H4 (cell line): ENCODE measurements at regions not wholly inside any gene's neighbourhood (a gene's known extent, or its start where the extent isn't known, plus 50 kb on each side); places are given as distances from the start of the nearest gene placed in this dataset.
A peak's percentile ranks its signal among the peaks of the same experiment; 100 is the strongest.
"Not testable (repeated sequence)": the region's sequence is repeated elsewhere in the genome, so short reads cannot be mapped to it uniquely, and the experiment has no call there.

ENCODE experiments used
- DNase-seq: peaks from one replicate; pipeline ENCODE4 v3.0.0-alpha.2; 2015; ENCODE audit warnings: low spot score

- DNase-seq = no peak
Measured at GRCh38 chr4:149870008-149870407, 54.4 kb upstream of the IQCM start.

GRCh38 chr4:149881744-149882143 is 66.1 kb upstream of the IQCM start:
- no peak for DNase-seq

GRCh38 chr4:149882251-149882650 is 66.6 kb upstream of the IQCM start:
- DNase-seq = no peak

GRCh38 chr4:149884046-149884445 is 68.4 kb upstream of the IQCM start:
- DNase-seq = no peak

GRCh38 chr4:149884529-149885181 is 69.0 kb upstream of the IQCM start:
- DNase-seq = no peak

GRCh38 chr4:149885896-149886295 is 70.3 kb upstream of the IQCM start:
- no peak for DNase-seq

- no peak for DNase-seq
Measured at GRCh38 chr4:149886786-149887490, 71.3 kb upstream of the IQCM start.

- DNase-seq = no peak
Measured at GRCh38 chr4:149889991-149890390, 74.3 kb upstream of the IQCM start.

GRCh38 chr4:149890531-149890930 is 74.9 kb upstream of the IQCM start:
- DNase-seq = no peak

GRCh38 chr4:149891426-149891825 is 75.8 kb upstream of the IQCM start:
- no peak for DNase-seq

GRCh38 chr4:149896432-149896831 is 80.8 kb upstream of the IQCM start:
- DNase-seq = peak; percentile 62

- DNase-seq = peak; percentile 34
Measured at GRCh38 chr4:149897783-149898182, 82.1 kb upstream of the IQCM start.

GRCh38 chr4:149901128-149901527 is 85.5 kb upstream of the IQCM start:
- DNase-seq = no peak

- DNase-seq = no peak
Measured at GRCh38 chr4:149902242-149902641, 86.6 kb upstream of the IQCM start.

GRCh38 chr4:149910177-149910576 is 94.5 kb upstream of the IQCM start:
- DNase-seq = no peak

GRCh38 chr4:149910604-149911350 is 95.1 kb upstream of the IQCM start:
- no peak for DNase-seq

GRCh38 chr4:149911354-149911753 is 95.7 kb upstream of the IQCM start:
- no peak for DNase-seq

GRCh38 chr4:149912000-149912399 is 96.4 kb upstream of the IQCM start:
- no peak for DNase-seq

- peak; percentile 61 for DNase-seq
Measured at GRCh38 chr4:149914119-149915115, 98.8 kb upstream of the IQCM start.

- DNase-seq = not testable (repeated sequence)
Measured at GRCh38 chr4:149915735-149916134, 100.1 kb upstream of the IQCM start.

GRCh38 chr4:149923736-149924135 is 108.1 kb upstream of the IQCM start:
- no peak for DNase-seq

GRCh38 chr4:149927514-149927913 is 111.9 kb upstream of the IQCM start:
- no peak for DNase-seq
